DND-41 (cell line): ENCODE measurements at regions not wholly inside any gene's neighbourhood (a gene's known extent, or its start where the extent isn't known, plus 50 kb on each side); places are given as distances from the start of the nearest gene placed in this dataset.

ENCODE experiments used
- ATAC-seq: fragments of 200-7000 bp; cut with Tn5 transposase; 3 replicates; pipeline ENCODE4 v1.9.1; 2021; ENCODE audit warnings: low read depth; ENCODE audit not compliant: insufficient read depth
- DNase-seq: peaks from one replicate; pipeline ENCODE4 v3.0.0-alpha.2; 2020
- H2AFZ ChIP-seq: 2 replicates; pipeline ENCODE4 v1.6.0; 2012; ENCODE audit warnings: low read depth, low read length
- H3K27ac ChIP-seq: 2 replicates; pipeline ENCODE4 v1.5.1; 2012; ENCODE audit warnings: low read length, inconsistent platforms
- H3K27me3 ChIP-seq: fragments of 200-600 bp; sonication (generic); 2 replicates; pipeline ENCODE4 v1.6.0; 2012; ENCODE audit warnings: low read length, mild to moderate bottlenecking, inconsistent platforms; ENCODE audit not compliant: insufficient read depth, poor library complexity
- H3K36me3 ChIP-seq: 2 replicates; pipeline ENCODE4 v1.5.1; 2012; ENCODE audit warnings: low read length, inconsistent platforms; ENCODE audit not compliant: insufficient read depth
- H3K4me1 ChIP-seq: 2 replicates; pipeline ENCODE4 v1.5.1; 2012; ENCODE audit warnings: mild to moderate bottlenecking, low read length; ENCODE audit not compliant: insufficient read depth
- H3K4me2 ChIP-seq: 2 replicates; pipeline ENCODE4 v1.6.0; 2012; ENCODE audit warnings: mild to moderate bottlenecking, moderate library complexity, low read length, inconsistent platforms; ENCODE audit not compliant: insufficient read depth
- H3K4me3 ChIP-seq, 2 experiments: fragments of 200-600 bp in 1 of 2; shearing (Covaris generic) in 1 of 2; 2 replicates each; pipeline ENCODE4 v1.5.1; 2012 to 2016; ENCODE audit warnings: inconsistent platforms in 2 of 2, low read length in 2 of 2, mild to moderate bottlenecking in 2 of 2, low read depth in 1 of 2, moderate library complexity in 1 of 2
- H3K79me2 ChIP-seq: 2 replicates; pipeline ENCODE4 v1.6.0; 2012; ENCODE audit warnings: low read length, inconsistent platforms; ENCODE audit not compliant: insufficient read depth
- H3K9ac ChIP-seq: 2 replicates; pipeline ENCODE4 v1.6.0; 2012; ENCODE audit warnings: low read depth, mild to moderate bottlenecking, inconsistent platforms, low read length, moderate library complexity
- H3K9me3 ChIP-seq: 2 replicates; pipeline ENCODE4 v1.5.1; 2012; ENCODE audit warnings: low read length, moderate library complexity, mild to moderate bottlenecking, inconsistent platforms; ENCODE audit not compliant: insufficient read depth, severe bottlenecking
- H4K20me1 ChIP-seq: 2 replicates; pipeline ENCODE4 v1.6.0; 2012; ENCODE audit warnings: low read length; ENCODE audit not compliant: insufficient read depth
- EZH2 ChIP-seq: IDR thresholded peaks from 3 replicates; pipeline ENCODE4 v1.6.1; 2012; ENCODE audit warnings: borderline replicate concordance, low read depth, mild to moderate bottlenecking, moderate library complexity, low read length, inconsistent platforms; ENCODE audit not compliant: severe bottlenecking
- TF ChIP-seq, protein P1 (sequence below): IDR thresholded peaks from 2 replicates; pipeline ENCODE4 v1.5.1; 2012; ENCODE audit warnings: borderline replicate concordance, low read length, moderate library complexity, mild to moderate bottlenecking; ENCODE audit not compliant: poor library complexity, severe bottlenecking; ENCODE audit errors: extremely low read depth

DNA sequence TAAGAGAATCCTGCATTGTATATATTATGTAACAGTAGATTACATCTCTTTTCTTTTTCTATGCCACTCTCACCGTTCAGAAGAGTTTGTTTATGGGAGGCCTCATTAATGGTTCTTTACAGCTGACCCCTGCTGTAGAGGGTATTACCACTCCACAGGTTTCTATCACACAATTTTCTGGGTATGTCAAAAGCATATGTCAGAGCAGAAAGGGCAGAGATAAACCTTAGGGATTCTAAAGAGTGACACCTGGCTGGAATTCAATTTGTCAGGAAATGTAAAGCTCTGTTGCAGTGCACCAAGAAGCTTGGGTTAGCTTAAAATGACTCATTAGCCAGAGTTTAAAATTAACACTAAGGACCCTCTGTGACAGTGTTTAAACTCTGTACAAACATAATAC is 658.7 kb downstream of the PCDH18 start:
- no peak overlapping the region for H3K9ac ChIP-seq
- no peak overlapping the region for H3K27ac ChIP-seq
- ATAC-seq (no peak), DNase-seq (no peak)
- H3K4me2 ChIP-seq = no peak overlapping the region
- H3K4me1 ChIP-seq = no peaks in the 10 kb centered on the region
- no peaks in the 10 kb centered on the region for H4K20me1 ChIP-seq
- H3K79me2 ChIP-seq = no peaks in the 10 kb centered on the region
- TF ChIP-seq, protein P1, sequence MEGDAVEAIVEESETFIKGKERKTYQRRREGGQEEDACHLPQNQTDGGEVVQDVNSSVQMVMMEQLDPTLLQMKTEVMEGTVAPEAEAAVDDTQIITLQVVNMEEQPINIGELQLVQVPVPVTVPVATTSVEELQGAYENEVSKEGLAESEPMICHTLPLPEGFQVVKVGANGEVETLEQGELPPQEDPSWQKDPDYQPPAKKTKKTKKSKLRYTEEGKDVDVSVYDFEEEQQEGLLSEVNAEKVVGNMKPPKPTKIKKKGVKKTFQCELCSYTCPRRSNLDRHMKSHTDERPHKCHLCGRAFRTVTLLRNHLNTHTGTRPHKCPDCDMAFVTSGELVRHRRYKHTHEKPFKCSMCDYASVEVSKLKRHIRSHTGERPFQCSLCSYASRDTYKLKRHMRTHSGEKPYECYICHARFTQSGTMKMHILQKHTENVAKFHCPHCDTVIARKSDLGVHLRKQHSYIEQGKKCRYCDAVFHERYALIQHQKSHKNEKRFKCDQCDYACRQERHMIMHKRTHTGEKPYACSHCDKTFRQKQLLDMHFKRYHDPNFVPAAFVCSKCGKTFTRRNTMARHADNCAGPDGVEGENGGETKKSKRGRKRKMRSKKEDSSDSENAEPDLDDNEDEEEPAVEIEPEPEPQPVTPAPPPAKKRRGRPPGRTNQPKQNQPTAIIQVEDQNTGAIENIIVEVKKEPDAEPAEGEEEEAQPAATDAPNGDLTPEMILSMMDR = no peak
- no peak for TF ChIP-seq EZH2
- no peaks in the 10 kb centered on the region for H3K27me3 ChIP-seq
- no peaks in the 10 kb centered on the region for H3K9me3 ChIP-seq
- H3K36me3 ChIP-seq = no peaks in the 10 kb centered on the region
- H3K4me3 ChIP-seq = no peak overlapping the region
- no peak overlapping the region for H2AFZ ChIP-seq

DNA sequence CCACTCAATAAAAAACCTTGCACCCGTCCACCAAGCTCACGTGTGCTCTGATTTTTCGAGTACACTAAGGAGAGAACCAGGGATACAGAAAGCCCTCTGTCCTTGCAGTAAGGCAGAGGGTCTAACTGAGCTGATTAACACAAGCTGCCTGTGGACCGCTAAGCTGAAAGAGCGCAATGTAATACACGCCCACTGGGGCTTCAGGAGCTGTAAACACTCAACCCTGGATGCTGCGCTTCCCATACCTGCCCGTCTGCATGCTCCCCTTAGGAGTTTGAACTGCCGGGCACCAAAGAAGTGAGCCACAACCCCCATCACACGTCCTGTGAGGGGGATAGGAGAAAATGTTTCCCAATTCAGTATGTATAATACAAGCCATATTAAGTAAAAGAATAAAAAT is 664.8 kb downstream of the PCDH18 start:
- no peak overlapping the region for H2AFZ ChIP-seq
- H3K4me3 ChIP-seq = no peak overlapping the region
- ATAC-seq = no peak
- no peaks in the 10 kb centered on the region for H3K9me3 ChIP-seq
- DNase-seq = no peak
- H4K20me1 ChIP-seq = no peaks in the 10 kb centered on the region
- H3K79me2 ChIP-seq = no peaks in the 10 kb centered on the region
- H3K9ac ChIP-seq = no peak overlapping the region
- H3K27me3 ChIP-seq = no peaks in the 10 kb centered on the region
- peaks cover 10% of the 10 kb centered on the region for H3K4me1 ChIP-seq
- H3K4me2 ChIP-seq = no peak overlapping the region
- H3K27ac ChIP-seq = no peak overlapping the region
- TF ChIP-seq EZH2 = no peak
- TF ChIP-seq, protein P1 = no peak
- H3K36me3 ChIP-seq = no peaks in the 10 kb centered on the region

DNA sequence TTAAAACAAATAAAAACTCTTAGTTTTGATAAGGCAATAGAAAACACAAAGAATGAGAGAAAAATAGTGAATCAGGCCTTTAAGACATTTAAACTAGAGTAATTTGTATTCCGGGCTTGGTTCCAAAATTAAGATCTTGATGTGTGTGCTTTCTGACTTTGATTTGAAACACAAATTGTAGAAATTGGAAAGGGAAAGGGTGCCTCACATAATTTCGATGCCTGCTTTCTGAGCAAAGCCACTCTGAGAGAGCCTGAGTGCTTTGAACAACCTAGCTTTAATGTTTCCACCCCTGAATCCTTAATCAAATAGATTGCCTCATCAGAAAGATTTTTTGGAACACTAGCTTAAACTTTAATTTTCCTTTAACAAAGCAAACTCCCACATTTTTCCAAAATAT is 666.8 kb downstream of the PCDH18 start:
- Histone ChIP-seq H3K79me2 (no peaks in the 10 kb centered on the region), H2AFZ (no peak overlapping the region), H3K36me3 (no peaks in the 10 kb centered on the region), H3K9ac (no peak overlapping the region), H3K4me3 (no peak overlapping the region), H3K27ac (no peak overlapping the region), H3K27me3 (no peaks in the 10 kb centered on the region), H3K9me3 (no peaks in the 10 kb centered on the region), H3K4me2 (no peak overlapping the region), H3K4me1 (peaks cover 10% of the 10 kb centered on the region), H4K20me1 (no peaks in the 10 kb centered on the region)
- DNase-seq (no peak), ATAC-seq (no peak)
- TF ChIP-seq, protein P1 = no peak
- TF ChIP-seq EZH2 = no peak

DNA sequence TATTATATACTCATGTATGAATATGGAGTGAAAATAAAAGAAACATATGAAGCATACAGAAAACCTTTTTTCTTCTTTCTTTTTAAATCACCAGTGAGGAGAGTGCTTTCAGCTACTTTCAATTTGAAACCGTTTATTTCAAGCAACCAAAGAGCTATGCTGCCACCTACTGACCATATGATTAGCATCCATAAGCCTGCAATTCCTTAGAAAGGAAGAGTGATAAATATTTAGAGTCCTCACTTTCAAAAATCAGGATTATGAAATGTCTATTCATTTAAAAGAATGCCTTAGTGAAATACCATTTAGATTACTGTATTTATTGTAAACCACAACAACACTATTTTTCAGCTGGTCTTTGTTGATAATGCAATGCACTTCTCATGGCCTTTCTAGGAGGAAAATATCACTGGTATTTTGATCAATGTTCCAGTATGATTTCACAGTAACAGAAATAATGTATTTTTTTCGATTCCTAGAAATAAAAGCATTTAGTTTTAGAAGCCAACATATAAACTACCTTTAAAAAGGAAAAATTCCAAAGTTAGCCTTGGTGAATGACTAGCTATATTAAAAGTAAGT is 667.6 kb downstream of the PCDH18 start:
- ATAC-seq (peak; percentile 91), DNase-seq (peak; percentile 59)
- 0 out of 2 replicates have a peak overlapping the region, but pooled peaks have one; percentile 73 for H2AFZ ChIP-seq
- peak overlapping the region; percentile 47; the same call in 1 of the 2 replicates for H3K4me2 ChIP-seq
- TF ChIP-seq EZH2 = no peak
- TF ChIP-seq, protein P1 = peak; percentile 92
- H3K4me3 ChIP-seq = no peak overlapping the region
- H3K27me3 ChIP-seq = no peaks in the 10 kb centered on the region
- H3K79me2 ChIP-seq = no peaks in the 10 kb centered on the region
- H3K36me3 ChIP-seq = no peaks in the 10 kb centered on the region
- H3K9me3 ChIP-seq = no peaks in the 10 kb centered on the region
- no peak overlapping the region for H3K27ac ChIP-seq
- H4K20me1 ChIP-seq = no peaks in the 10 kb centered on the region
- peak overlapping the region; percentile 24; the same call in 1 of the 2 replicates for H3K9ac ChIP-seq
- H3K4me1 ChIP-seq = peaks cover 10% of the 10 kb centered on the region
